COLO829 (cell line): ENCODE measurements at regions not wholly inside any gene's neighbourhood (a gene's known extent, or its start where the extent isn't known, plus 50 kb on each side); places are given as distances from the start of the nearest gene placed in this dataset.
"Not testable (repeated sequence)": the region's sequence is repeated elsewhere in the genome, so short reads cannot be mapped to it uniquely, and the experiment has no call there.

ENCODE experiments used
- DNase-seq: peaks from one replicate; pipeline ENCODE4 v3.0.0; 2012; ENCODE audit warnings: low spot score

GRCh38 chr13:20311596-20311995, 79.5 kb upstream of the GJB6 start:
- no peak for DNase-seq

GRCh38 chr13:20311022-20311421, 78.9 kb upstream of the GJB6 start:
- DNase-seq = no peak

DNA sequence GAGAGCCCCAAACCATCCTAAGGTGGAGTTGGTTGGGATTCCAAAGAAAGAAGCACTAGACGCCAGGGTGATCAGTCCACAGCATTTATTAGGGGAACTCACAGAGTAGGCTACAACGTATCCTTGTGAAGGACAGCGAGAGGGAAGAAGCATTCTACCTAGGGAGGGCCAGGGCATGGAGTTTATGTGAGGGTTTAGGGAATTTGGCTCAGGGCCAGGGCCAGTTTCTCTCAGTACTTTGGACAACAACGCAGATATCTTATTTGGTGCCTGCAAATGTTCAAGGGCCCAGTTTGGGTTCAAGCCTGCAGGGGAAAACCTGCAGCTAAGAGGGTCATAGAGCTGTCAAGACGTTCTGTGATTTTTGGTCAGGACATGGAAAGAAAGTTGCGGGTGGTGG, 73.9 kb upstream of the GJB6 start:
- DNase-seq = no peak

DNA sequence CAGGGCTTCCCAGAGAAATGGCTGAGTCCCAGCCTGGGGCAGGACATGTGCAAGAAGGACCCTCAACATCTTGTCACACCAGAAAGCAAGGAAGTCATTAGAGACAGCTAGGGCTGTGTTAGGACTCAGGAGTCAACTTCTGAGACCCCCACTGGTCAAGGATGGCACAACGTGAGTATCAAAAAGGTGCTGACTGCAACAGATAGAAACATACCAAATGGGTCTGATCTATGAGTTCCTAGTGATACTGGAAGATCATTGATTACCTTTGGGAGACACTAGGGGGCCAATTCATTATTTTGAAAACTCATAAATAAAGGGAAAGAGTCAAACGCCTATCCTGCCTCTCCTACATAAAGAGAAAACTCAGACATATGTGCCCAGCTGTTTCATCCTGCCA, 73.5 kb upstream of the GJB6 start:
- no peak for DNase-seq

- not testable (repeated sequence) for DNase-seq
Observed at GRCh38 chr13:20304061-20304460, 71.9 kb upstream of the GJB6 start.

DNA sequence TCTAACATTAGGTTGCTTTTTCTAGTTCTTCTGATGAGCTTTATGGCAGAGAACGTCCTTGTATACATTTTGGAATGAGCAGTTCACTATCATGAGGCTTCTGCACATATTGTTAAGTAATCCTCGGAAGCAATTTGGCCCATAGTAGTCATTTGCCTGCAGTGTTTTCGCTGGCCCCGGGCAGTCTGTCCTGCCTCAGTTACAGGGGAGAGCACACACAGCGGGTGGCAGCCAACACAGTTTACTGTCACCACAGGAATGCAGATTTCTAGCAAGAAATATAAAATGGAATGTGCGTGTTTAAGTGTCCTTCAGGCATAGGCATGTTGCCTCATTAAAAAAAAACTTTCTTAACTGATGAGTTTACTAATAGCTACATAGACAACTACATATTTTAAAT, 71.5 kb upstream of the GJB6 start:
- no peak for DNase-seq

DNA sequence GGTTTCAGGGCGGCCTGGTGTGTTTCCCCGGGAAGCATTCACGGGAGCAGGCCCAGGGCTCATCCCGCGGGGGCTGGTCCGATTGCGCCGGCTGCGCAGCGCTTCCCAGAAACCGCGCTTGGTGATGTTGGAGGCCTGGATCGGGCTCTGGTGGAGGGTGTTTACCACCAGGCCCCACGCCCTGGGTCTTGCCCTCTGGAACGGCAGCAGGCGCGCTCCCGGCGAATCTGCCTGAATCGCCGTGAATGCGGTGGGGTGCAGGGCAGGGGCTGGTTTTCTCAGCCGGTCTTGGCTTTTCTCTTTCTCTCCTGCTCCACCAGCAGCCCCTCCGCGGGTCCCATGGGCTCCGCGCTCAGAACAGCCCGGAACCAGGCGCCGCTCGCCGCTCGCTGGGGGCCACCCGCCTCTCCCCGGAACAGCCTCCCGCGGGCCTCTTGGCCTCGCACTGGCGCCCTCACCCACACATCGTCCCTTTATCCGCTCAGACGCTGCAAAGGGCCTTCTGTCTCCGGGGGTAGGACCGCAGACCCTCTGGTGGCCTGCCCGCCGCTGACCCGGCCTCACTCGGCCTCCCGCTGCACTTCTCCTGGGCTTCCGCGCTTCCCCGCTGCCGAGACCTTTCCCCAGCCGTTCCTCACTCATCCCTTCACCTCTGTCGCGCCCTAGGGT, 69.4 kb upstream of the GJB6 start:
- no peak for DNase-seq

DNA sequence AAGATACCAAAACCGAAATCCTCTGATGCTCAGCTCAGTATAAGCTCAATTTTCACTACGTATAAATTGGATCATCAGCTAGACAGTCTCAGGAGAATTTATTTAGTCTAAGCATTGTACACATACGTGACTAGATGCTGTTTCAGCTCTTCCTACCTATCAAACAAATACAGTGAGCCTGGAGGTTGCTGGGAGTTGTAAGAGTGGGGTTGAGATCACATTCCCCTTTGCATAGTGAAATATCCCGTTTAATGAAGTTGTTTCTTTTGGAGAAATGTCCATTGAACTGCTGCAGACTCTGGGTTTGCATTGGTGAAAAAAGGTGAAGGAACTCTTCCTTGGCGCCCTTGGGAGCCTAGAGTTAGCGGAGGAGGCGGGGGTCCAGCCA, 68.9 kb upstream of the GJB6 start:
- no peak for DNase-seq

- no peak for DNase-seq
Observed at GRCh38 chr13:20297181-20297580, 65.1 kb upstream of the GJB6 start.

DNA sequence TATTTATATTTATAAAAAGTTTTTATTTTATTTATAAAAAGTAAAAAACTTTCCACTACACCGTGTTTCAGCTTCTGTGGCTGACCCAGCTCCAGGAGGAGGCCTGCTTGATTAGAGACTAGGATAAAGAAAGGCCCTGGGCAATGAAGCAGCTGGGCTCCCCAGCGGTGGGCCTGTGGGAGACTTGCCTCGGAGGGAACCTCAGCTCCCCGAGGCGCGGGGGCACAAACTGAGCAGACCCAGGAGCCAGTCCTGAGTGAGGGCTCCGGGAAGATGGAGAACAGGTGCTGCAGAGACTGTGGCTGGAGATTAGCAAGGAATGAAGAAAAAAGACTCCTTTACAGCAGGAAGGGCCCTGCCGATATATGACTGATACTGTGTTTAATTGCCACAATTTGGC, 63.8 kb upstream of the GJB6 start:
- no peak for DNase-seq

DNA sequence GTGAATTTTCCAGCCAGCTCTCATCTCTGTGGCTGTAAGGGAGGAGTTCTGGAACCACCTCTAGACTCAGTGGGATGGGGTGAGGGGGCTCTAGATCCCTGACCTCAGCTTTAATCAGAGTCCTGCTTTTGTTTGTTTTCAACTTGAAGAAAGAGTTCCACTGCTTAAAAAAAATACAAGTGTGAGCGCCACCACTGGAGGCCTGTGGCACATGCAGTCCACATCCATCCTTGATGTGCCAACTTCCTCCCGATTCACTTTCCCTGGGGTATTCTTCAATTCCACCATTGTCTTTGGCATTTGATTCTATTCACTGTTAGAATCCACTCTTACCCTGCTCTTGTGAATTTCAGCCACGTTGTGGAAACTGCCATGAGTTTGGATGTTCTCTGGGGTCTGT, 62.4 kb upstream of the GJB6 start:
- DNase-seq = peak; percentile 50

- not testable (repeated sequence) for DNase-seq
Observed at GRCh38 chr13:20292301-20292700, 60.2 kb upstream of the GJB6 start.

GRCh38 chr13:20291675-20292074, 59.6 kb upstream of the GJB6 start:
- DNase-seq = no peak

GRCh38 chr13:20291037-20291436, 58.9 kb upstream of the GJB6 start:
- no peak for DNase-seq

GRCh38 chr13:20288561-20288960, 56.4 kb upstream of the GJB6 start:
- no peak for DNase-seq

DNA sequence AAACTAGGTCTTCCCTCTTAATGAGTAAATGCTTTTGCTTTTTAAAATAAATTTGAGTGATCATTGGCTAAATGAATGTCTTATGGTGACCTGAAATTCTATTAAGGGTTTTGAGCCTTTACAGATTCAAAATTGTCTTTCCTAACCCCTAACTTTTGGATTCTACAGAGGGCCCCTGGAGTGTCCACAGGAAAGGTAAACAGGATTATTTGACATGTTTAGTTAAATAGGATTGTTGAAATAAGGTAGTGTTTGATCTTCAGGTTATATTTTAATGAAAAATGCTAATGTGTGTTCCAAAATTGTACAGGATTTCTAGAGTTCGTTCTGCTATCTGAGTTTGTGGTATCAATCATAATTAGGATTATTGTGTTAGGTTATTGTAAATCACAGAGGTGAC, 55.9 kb upstream of the GJB6 start:
- no peak for DNase-seq

GRCh38 chr13:20285530-20285929, 53.4 kb upstream of the GJB6 start:
- DNase-seq = no peak
